PC-9 (cell line): ENCODE measurements at regions not wholly inside any gene's neighbourhood (a gene's known extent, or its start where the extent isn't known, plus 50 kb on each side); places are given as distances from the start of the nearest gene placed in this dataset.

ENCODE experiments used
- CTCF ChIP-seq: fragments of 200-600 bp; sonication (generic); conservative IDR thresholded peaks from 2 replicates; pipeline ENCODE4 v1.6.1; 2017; ENCODE audit warnings: mixed run types, antibody characterized with exemption, mild to moderate bottlenecking, moderate library complexity
- EZH2 ChIP-seq: fragments of 200-600 bp; sonication (generic); IDR thresholded peaks from 2 replicates; pipeline ENCODE4 v1.8.0; 2017; ENCODE audit warnings: antibody characterized with exemption, low read depth

GRCh38 chr20:26207237-26207966 lies 510.7 kb upstream of the ZNF337 start:
- TF ChIP-seq CTCF (no peak), EZH2 (no peak)
